ENCODE measurements at regions not wholly inside any gene's neighbourhood (a gene's known extent, or its start where the extent isn't known, plus 50 kb on each side); places are given as distances from the start of the nearest gene placed in this dataset.
A peak's percentile ranks its signal among the peaks of the same experiment; 100 is the strongest.

- no peak for DNase-seq
- H3K36me3 ChIP-seq: no peaks in the 10 kb centered on the region
- H3K27me3 ChIP-seq: no peaks in the 10 kb centered on the region
- H3K9me3 ChIP-seq: no peaks in the 10 kb centered on the region
- H3K4me3 ChIP-seq: no peak overlapping the region
- peaks cover 0 to 9% (median 0%) of the 10 kb centered on the region in 4 donors for H3K4me1 ChIP-seq
- TF ChIP-seq CTCF (IDR thresholded peaks at IDR 0.05) (no peak), POLR2A (IDR thresholded peaks at IDR 0.05) (no peak)
- peak overlapping the region in 2 of 4 donors; percentile 2 to 26 for H3K27ac ChIP-seq
Observed at GRCh38 chr18:10060469-10060782, 146.6 kb downstream of the VAPA start.

- no peaks in the 10 kb centered on the region for H3K36me3 ChIP-seq
- peak overlapping the region in 2 of 4 donors; percentile 2 to 26 for H3K27ac ChIP-seq
- H3K27me3 ChIP-seq: no peaks in the 10 kb centered on the region
- H3K4me3 ChIP-seq: no peak overlapping the region
- peaks cover 0 to 9% (median 0%) of the 10 kb centered on the region in 4 donors for H3K4me1 ChIP-seq
- TF ChIP-seq CTCF (IDR thresholded peaks at IDR 0.05): no peak
- TF ChIP-seq POLR2A (IDR thresholded peaks at IDR 0.05): no peak
- no peak for DNase-seq
- no peaks in the 10 kb centered on the region for H3K9me3 ChIP-seq
Observed at GRCh38 chr18:10060841-10061240, 147.0 kb downstream of the VAPA start.

GRCh38 chr18:10061566-10062140 lies 147.8 kb downstream of the VAPA start:
- H3K27ac ChIP-seq: no peak overlapping the region

GRCh38 chr18:10062302-10063300 lies 148.8 kb downstream of the VAPA start:
- Histone ChIP-seq H3K9me3 (no peaks in the 10 kb centered on the region), H3K4me1 (peaks cover 0 to 9% (median 0%) of the 10 kb centered on the region in 4 donors), H3K27ac (no peak overlapping the region), H3K36me3 (no peaks in the 10 kb centered on the region), H3K4me3 (no peak overlapping the region), H3K27me3 (no peaks in the 10 kb centered on the region)
- TF ChIP-seq POLR2A (IDR thresholded peaks at IDR 0.05) (no peak), CTCF (IDR thresholded peaks at IDR 0.05) (no peak)
- DNase-seq: no peak

More at GRCh38 chr18:10061566-10062140, 147.8 kb downstream of the VAPA start:
- H3K27me3 ChIP-seq: no peaks in the 10 kb centered on the region
- TF ChIP-seq POLR2A (IDR thresholded peaks at IDR 0.05) (no peak), CTCF (IDR thresholded peaks at IDR 0.05) (no peak)
- no peaks in the 10 kb centered on the region for H3K36me3 ChIP-seq
- no peaks in the 10 kb centered on the region for H3K9me3 ChIP-seq
- peaks cover 0 to 9% (median 0%) of the 10 kb centered on the region in 4 donors for H3K4me1 ChIP-seq
- DNase-seq: no peak
- no peak overlapping the region for H3K4me3 ChIP-seq

- no peaks in the 10 kb centered on the region for H3K36me3 ChIP-seq
- no peaks in the 10 kb centered on the region for H3K9me3 ChIP-seq
- no peaks in the 10 kb centered on the region for H3K27me3 ChIP-seq
- no peak for DNase-seq
- H3K4me1 ChIP-seq: peaks cover 0 to 4% (median 0%) of the 10 kb centered on the region in 4 donors
- TF ChIP-seq CTCF (IDR thresholded peaks at IDR 0.05): no peak
- TF ChIP-seq POLR2A (IDR thresholded peaks at IDR 0.05): no peak
- no peak overlapping the region for H3K27ac ChIP-seq
- H3K4me3 ChIP-seq: no peak overlapping the region
Observed at GRCh38 chr18:10063489-10063888, 149.7 kb downstream of the VAPA start.
